NCI-H1105 treated with DMSO at 0.1 percent for 48 hours (cell line): ENCODE measurements at regions not wholly inside any gene's neighbourhood (a gene's known extent, or its start where the extent isn't known, plus 50 kb on each side); places are given as distances from the start of the nearest gene placed in this dataset.
A peak's percentile ranks its signal among the peaks of the same experiment; 100 is the strongest.

Experiments
- DNase-seq: peaks from one replicate; lab custom pipeline; 2025; lab: John Stamatoyannopoulos, UW

- DNase-seq, result no peak
These were observed 269.5 kb downstream of the MAP2K4 start for GRCh38 chr17:12290207-12290606.

- no peak for DNase-seq
These were observed 275.5 kb downstream of the MAP2K4 start for GRCh38 chr17:12296209-12296625.

GRCh38 chr17:12301551-12301950 lies 280.9 kb downstream of the MAP2K4 start:
- no peak for DNase-seq

- no peak for DNase-seq
These were observed 282.0 kb downstream of the MAP2K4 start for GRCh38 chr17:12302711-12303110.

GRCh38 chr17:12310811-12311210 lies 290.1 kb downstream of the MAP2K4 start:
- DNase-seq, result no peak

- DNase-seq, result no peak
These were observed 292.0 kb downstream of the MAP2K4 start for GRCh38 chr17:12312692-12313091.

GRCh38 chr17:12313786-12314185 lies 293.1 kb downstream of the MAP2K4 start:
- DNase-seq, result no peak

- DNase-seq, result no peak
These were observed 295.3 kb downstream of the MAP2K4 start for GRCh38 chr17:12316021-12316420.

GRCh38 chr17:12318571-12319266 lies 298.0 kb downstream of the MAP2K4 start:
- DNase-seq, result no peak

- DNase-seq, result no peak
These were observed 299.6 kb downstream of the MAP2K4 start for GRCh38 chr17:12320286-12320685.

GRCh38 chr17:12328204-12328603 lies 307.5 kb downstream of the MAP2K4 start:
- peak; percentile 1 for DNase-seq

GRCh38 chr17:12330456-12330855 lies 309.8 kb downstream of the MAP2K4 start:
- DNase-seq, result no peak

GRCh38 chr17:12341328-12341727 lies 320.7 kb downstream of the MAP2K4 start:
- no peak for DNase-seq

- DNase-seq, result no peak
These were observed 321.5 kb downstream of the MAP2K4 start for GRCh38 chr17:12342161-12342560.

GRCh38 chr17:12342609-12343435 lies 322.1 kb downstream of the MAP2K4 start:
- DNase-seq, result no peak

- DNase-seq, result no peak
These were observed 317.2 kb upstream of the MYOCD start for GRCh38 chr17:12348476-12348875.

- no peak for DNase-seq
These were observed 316.4 kb upstream of the MYOCD start for GRCh38 chr17:12349297-12349696.

- no peak for DNase-seq
These were observed 313.6 kb upstream of the MYOCD start for GRCh38 chr17:12352127-12352526.

- no peak for DNase-seq
These were observed 308.1 kb upstream of the MYOCD start for GRCh38 chr17:12357600-12357999.

GRCh38 chr17:12358477-12358876 lies 307.2 kb upstream of the MYOCD start:
- no peak for DNase-seq

- no peak for DNase-seq
These were observed 302.7 kb upstream of the MYOCD start for GRCh38 chr17:12362853-12363455.

GRCh38 chr17:12365805-12366204 lies 299.9 kb upstream of the MYOCD start:
- DNase-seq, result no peak

GRCh38 chr17:12369065-12369464 lies 296.6 kb upstream of the MYOCD start:
- DNase-seq, result no peak
